Left lung (tissue), 4 donors: ENCODE measurements at regions not wholly inside any gene's neighbourhood (a gene's known extent, or its start where the extent isn't known, plus 50 kb on each side); places are given as distances from the start of the nearest gene placed in this dataset.

Source experiments
- ATAC-seq: fragments of 200-7000 bp; cut with Tn5 transposase; one replicate; pipeline ENCODE4 v1.9.1; 2020; ENCODE audit warnings: moderate library complexity
- DNase-seq, 4 donors: peaks; one replicate each; pipeline ENCODE4 v3.0.0-alpha.2; 2013 to 2020
- H3K27ac ChIP-seq, 2 donors: fragments of 200-600 bp; sonication (generic) in 1 of 2; one replicate each; pipeline versions ENCODE4 v1.5.0 to v1.8.0; 2020 to 2021
- H3K27me3 ChIP-seq, 2 donors: fragments of 200-600 bp; sonication (generic) in 1 of 2; one replicate each; pipeline versions ENCODE4 v1.5.0 to v1.8.0; 2020 to 2021
- H3K36me3 ChIP-seq, 2 donors: fragments of 200-600 bp; sonication (generic) in 1 of 2; one replicate each; pipeline versions ENCODE4 v1.5.0 to v1.8.0; 2020 to 2021
- H3K4me1 ChIP-seq, 2 donors: fragments of 200-600 bp; one replicate each; pipeline ENCODE4 v1.8.0; 2021
- H3K4me3 ChIP-seq, 2 donors: fragments of 200-600 bp; sonication (generic) in 1 of 2; one replicate each; pipeline versions ENCODE4 v1.5.0 to v1.8.0; 2020 to 2021; ENCODE audit warnings: mild to moderate bottlenecking in 1 of 2
- H3K9me3 ChIP-seq, 2 donors: fragments of 200-600 bp; sonication (generic) in 1 of 2; one replicate each; pipeline versions ENCODE4 v1.5.0 to v1.8.0; 2020 to 2021
- intact Hi-C, 2 donors: fragments of 100-400 bp; cut with DNase I; formaldehyde crosslinking; loops; one replicate each; pipeline versions ENCODE4 v1.11.2 to v1.14.2; 2022
- TF ChIP-seq, protein P1 (sequence below), 2 donors: fragments of 200-600 bp; sonication (generic) in 1 of 2; IDR thresholded peaks; one replicate each; pipeline versions ENCODE4 v1.5.0 to v1.8.0; 2021; ENCODE audit warnings: antibody characterized with exemption in 2 of 2
- donor health status: DM: no; HTN: yes; CAD: no.
- donor health status: DM: no; HTN: no; CAD: no.

DNA sequence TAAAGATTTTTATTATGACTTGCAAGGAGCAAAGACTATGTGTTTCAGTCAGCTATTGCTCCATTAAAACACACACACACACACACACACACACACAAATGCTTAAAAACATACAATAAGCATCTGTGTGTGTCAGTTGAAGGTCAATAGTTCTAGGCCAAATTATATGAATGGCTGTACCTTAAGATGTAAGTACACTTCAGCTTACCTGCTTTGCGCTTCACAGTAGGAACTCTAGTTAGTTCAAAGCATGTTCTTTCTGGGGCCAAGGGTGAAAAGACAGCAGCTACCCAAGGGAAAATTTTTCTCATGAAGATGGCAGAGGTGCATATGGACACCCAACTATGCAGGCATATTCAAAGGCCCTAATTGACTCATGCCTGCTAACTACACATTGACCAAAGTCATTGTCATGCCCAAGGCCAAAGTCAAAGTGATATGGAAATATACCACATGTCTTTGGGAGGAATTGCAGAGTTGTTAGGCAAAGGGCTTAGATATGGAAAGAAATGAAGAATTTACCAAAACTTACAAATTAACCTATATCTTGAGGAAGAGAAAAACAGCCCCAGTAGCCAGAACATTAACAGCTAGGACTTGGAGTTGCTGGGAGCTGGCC lies 61.9 kb upstream of the BTN3A2 start:
- TF ChIP-seq, protein P1, sequence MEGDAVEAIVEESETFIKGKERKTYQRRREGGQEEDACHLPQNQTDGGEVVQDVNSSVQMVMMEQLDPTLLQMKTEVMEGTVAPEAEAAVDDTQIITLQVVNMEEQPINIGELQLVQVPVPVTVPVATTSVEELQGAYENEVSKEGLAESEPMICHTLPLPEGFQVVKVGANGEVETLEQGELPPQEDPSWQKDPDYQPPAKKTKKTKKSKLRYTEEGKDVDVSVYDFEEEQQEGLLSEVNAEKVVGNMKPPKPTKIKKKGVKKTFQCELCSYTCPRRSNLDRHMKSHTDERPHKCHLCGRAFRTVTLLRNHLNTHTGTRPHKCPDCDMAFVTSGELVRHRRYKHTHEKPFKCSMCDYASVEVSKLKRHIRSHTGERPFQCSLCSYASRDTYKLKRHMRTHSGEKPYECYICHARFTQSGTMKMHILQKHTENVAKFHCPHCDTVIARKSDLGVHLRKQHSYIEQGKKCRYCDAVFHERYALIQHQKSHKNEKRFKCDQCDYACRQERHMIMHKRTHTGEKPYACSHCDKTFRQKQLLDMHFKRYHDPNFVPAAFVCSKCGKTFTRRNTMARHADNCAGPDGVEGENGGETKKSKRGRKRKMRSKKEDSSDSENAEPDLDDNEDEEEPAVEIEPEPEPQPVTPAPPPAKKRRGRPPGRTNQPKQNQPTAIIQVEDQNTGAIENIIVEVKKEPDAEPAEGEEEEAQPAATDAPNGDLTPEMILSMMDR (IDR thresholded peaks at IDR 0.05): no peak
- Histone ChIP-seq H3K4me1 (no peaks in the 10 kb centered on the region), H3K27me3 (peaks cover 2 to 25% of the 10 kb centered on the region in 2 donors), H3K4me3 (no peak overlapping the region), H3K36me3 (no peaks in the 10 kb centered on the region), H3K9me3 (no peaks in the 10 kb centered on the region), H3K27ac (no peak overlapping the region)
- intact Hi-C loops: no loop called here
- ATAC-seq (no peak), DNase-seq (no peak)

DNA sequence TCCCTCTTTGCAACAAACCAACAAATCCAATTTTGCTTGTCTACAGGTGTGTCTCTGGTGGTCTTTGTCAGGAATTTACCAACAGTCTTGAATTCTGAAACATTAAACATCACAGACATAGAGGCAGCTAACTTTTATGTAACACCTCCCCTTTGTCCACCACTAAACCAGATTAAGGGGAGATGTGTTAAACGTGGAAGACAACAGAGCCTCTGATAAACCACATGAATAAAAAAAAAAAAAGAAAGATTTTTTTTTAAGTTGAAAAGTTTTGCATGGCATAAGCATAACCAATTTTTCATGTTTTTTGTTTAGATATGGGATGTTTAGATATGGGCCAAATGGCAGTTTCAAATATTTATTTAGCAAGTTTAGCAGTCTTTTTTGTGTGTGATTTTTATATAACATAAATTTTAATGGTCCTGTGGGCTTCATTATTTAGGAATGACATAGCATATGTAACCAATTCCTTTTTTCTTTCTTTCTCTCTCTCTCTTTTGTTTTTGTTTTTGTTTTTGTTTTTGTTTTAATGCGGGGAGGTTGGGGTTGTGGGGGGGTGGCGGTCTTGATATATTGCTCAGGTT lies 60.7 kb upstream of the BTN3A2 start:
- H3K4me3 ChIP-seq: peak overlapping the region in 1 of 2 donors; percentile 31

GRCh38 chr6:26304797-26305640 lies 60.0 kb upstream of the BTN3A2 start:
- Histone ChIP-seq H3K4me1 (no peaks in the 10 kb centered on the region), H3K27ac (peak overlapping the region; percentile 79 to 85), H3K4me3 (peak overlapping the region; percentile 27 to 31), H3K27me3 (peaks cover under 1 to 12% of the 10 kb centered on the region in 2 donors), H3K36me3 (no peaks in the 10 kb centered on the region), H3K9me3 (no peaks in the 10 kb centered on the region)
- intact Hi-C loops: no loop called here
- ATAC-seq: peak; percentile 90
- peak; percentile 67 to 85 (median 72) for DNase-seq
- TF ChIP-seq, protein P1 (IDR thresholded peaks at IDR 0.05): no peak

More for the DNA sequence above, 60.7 kb upstream of the BTN3A2 start:
- DNase-seq: no peak
- intact Hi-C loops: no loop called here
- Histone ChIP-seq H3K27ac (peak overlapping the region; percentile 20 to 79), H3K4me1 (no peaks in the 10 kb centered on the region), H3K27me3 (peaks cover 2 to 13% of the 10 kb centered on the region in 2 donors), H3K9me3 (no peaks in the 10 kb centered on the region), H3K36me3 (no peaks in the 10 kb centered on the region)
- TF ChIP-seq, protein P1 (IDR thresholded peaks at IDR 0.05): no peak
- ATAC-seq: no peak

GRCh38 chr6:26305641-26305969 lies 59.4 kb upstream of the BTN3A2 start:
- Histone ChIP-seq H3K27ac (peak overlapping the region; percentile 79 to 85), H3K4me3 (no peak overlapping the region), H3K27me3 (peaks cover 0 to 6% of the 10 kb centered on the region in 2 donors), H3K36me3 (no peaks in the 10 kb centered on the region), H3K9me3 (no peaks in the 10 kb centered on the region), H3K4me1 (no peaks in the 10 kb centered on the region)
- intact Hi-C loops: no loop called here
- TF ChIP-seq, protein P1 (IDR thresholded peaks at IDR 0.05): no peak
- DNase-seq (no peak), ATAC-seq (no peak)

DNA sequence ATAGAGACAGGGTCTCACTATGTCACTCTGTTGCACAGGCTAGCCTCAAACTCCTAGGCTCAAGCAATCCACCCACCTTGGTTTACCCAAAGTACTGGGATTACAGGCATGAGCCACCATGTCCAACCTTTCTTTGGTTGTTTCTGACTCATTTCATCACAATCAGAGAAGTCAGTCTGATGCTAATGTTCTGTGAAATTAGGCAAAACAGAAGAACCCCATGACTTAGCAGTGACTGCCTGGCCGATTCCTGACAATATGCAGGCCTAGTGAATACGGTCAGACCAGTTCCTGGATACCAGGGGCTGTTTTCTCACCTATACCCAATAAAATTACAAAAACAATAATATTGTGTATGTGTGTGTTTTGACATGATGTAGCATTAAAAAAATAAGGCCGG lies 58.8 kb upstream of the BTN3A2 start:
- intact Hi-C loops: no loop called here
- Histone ChIP-seq H3K36me3 (no peaks in the 10 kb centered on the region), H3K27ac (no peak overlapping the region), H3K4me1 (peaks cover 0 to 4% of the 10 kb centered on the region in 2 donors), H3K27me3 (no peaks in the 10 kb centered on the region), H3K9me3 (no peaks in the 10 kb centered on the region), H3K4me3 (no peak overlapping the region)
- TF ChIP-seq, protein P1 (IDR thresholded peaks at IDR 0.05): no peak
- ATAC-seq (no peak), DNase-seq (no peak)
